Keratinocyte (primary cell): ENCODE measurements at regions not wholly inside any gene's neighbourhood (a gene's known extent, or its start where the extent isn't known, plus 50 kb on each side); places are given as distances from the start of the nearest gene placed in this dataset.

Source experiments
- DNase-seq: peaks from one replicate; pipeline ENCODE4 v3.0.0-alpha.2; 2011; ENCODE audit warnings: low read depth, missing footprints, low spot score
- FAIRE-seq: peaks from 2 replicates; lab custom pipeline; 2011; peaks lifted over from hg19 to GRCh38; lab: Jason Lieb, UNC
- H2AFZ ChIP-seq: 2 replicates; pipeline ENCODE4 v1.6.0; 2012; ENCODE audit warnings: low read length, control low read depth, inconsistent platforms; ENCODE audit not compliant: control insufficient read depth
- H3K27ac ChIP-seq: 2 replicates; pipeline ENCODE4 v1.5.1; 2011; ENCODE audit warnings: low read length; ENCODE audit not compliant: control insufficient read depth, insufficient read depth
- H3K27me3 ChIP-seq: 3 replicates; pipeline ENCODE4 v1.6.0; 2011; ENCODE audit warnings: low read length; ENCODE audit not compliant: control insufficient read depth, insufficient read depth; ENCODE audit errors: extremely low read depth
- H3K36me3 ChIP-seq, 2 experiments: 2 replicates in 1 of 2; 3 replicates in 1 of 2; pipeline ENCODE4 v1.5.1; 2011; ENCODE audit warnings: low read length in 2 of 2, mild to moderate bottlenecking in 1 of 2; ENCODE audit not compliant: control insufficient read depth in 2 of 2, insufficient read depth in 2 of 2; ENCODE audit errors: extremely low read depth in 1 of 2
- H3K4me1 ChIP-seq: 3 replicates; pipeline ENCODE4 v1.5.1; 2011; ENCODE audit warnings: low read length; ENCODE audit not compliant: control insufficient read depth, insufficient read depth; ENCODE audit errors: extremely low read depth
- H3K4me2 ChIP-seq: 3 replicates; pipeline ENCODE4 v1.6.0; 2011; ENCODE audit warnings: low read depth, low read length; ENCODE audit not compliant: control insufficient read depth, insufficient read depth; ENCODE audit errors: extremely low read depth
- H3K4me3 ChIP-seq, 3 experiments: fragments of 200-600 bp in 1 of 3; sonication (generic) in 1 of 3; 2 replicates in 2 of 3; 3 replicates in 1 of 3; pipeline ENCODE4 v1.5.1; 2011 to 2016; ENCODE audit warnings: low read length in 3 of 3, mild to moderate bottlenecking in 3 of 3, control low read depth in 2 of 3, inconsistent platforms in 1 of 3, low read depth in 1 of 3, mixed read lengths in 1 of 3, mixed run types in 1 of 3, moderate library complexity in 1 of 3; ENCODE audit not compliant: control insufficient read depth in 2 of 3, insufficient read depth in 2 of 3; ENCODE audit errors: extremely low read depth in 1 of 3
- H3K79me2 ChIP-seq: 2 replicates; pipeline ENCODE4 v1.6.0; 2012; ENCODE audit warnings: low read length; ENCODE audit not compliant: control insufficient read depth, insufficient read depth
- H3K9ac ChIP-seq: 3 replicates; pipeline ENCODE4 v1.6.0; 2011; ENCODE audit warnings: low read length; ENCODE audit not compliant: control insufficient read depth, insufficient read depth; ENCODE audit errors: extremely low read depth
- H3K9me1 ChIP-seq: 3 replicates; pipeline ENCODE4 v1.6.0; 2011; ENCODE audit warnings: low read length; ENCODE audit not compliant: control insufficient read depth, insufficient read depth; ENCODE audit errors: extremely low read depth
- H3K9me3 ChIP-seq: 2 replicates; pipeline ENCODE4 v1.5.1; 2012; ENCODE audit warnings: low read depth, low read length; ENCODE audit not compliant: control insufficient read depth
- H4K20me1 ChIP-seq: 3 replicates; pipeline ENCODE4 v1.6.0; 2011; ENCODE audit warnings: low read length; ENCODE audit not compliant: control insufficient read depth, insufficient read depth; ENCODE audit errors: extremely low read depth
- EZH2 ChIP-seq: IDR thresholded peaks from one replicate; pipeline ENCODE4 v1.6.1; 2012; ENCODE audit warnings: inconsistent platforms, mild to moderate bottlenecking, low read length, moderate library complexity
- dilution Hi-C: fragments of 300-500 bp; cut with MboI; formaldehyde crosslinking; loops from one replicate; pipeline ENCODE4 v1.7.0; 2020; ENCODE audit warnings: low sequenced_read_pairs; ENCODE audit not compliant: extremely low pct_ligation_motif_present
- TF ChIP-seq, protein P1 (sequence below), 3 experiments: IDR thresholded peaks in 1 of 3; conservative IDR thresholded peaks in 1 of 3; optimal IDR thresholded peaks in 1 of 3; 2 replicates in 2 of 3; 3 replicates in 1 of 3; pipeline versions ENCODE3 to v1.5.1; 2011; ENCODE audit warnings: low read length in 3 of 3, mild to moderate bottlenecking in 3 of 3, moderate library complexity in 2 of 3, control low read depth in 1 of 3, inconsistent platforms in 1 of 3; ENCODE audit not compliant: insufficient read depth in 2 of 3; ENCODE audit errors: extremely low read depth in 1 of 3

DNA sequence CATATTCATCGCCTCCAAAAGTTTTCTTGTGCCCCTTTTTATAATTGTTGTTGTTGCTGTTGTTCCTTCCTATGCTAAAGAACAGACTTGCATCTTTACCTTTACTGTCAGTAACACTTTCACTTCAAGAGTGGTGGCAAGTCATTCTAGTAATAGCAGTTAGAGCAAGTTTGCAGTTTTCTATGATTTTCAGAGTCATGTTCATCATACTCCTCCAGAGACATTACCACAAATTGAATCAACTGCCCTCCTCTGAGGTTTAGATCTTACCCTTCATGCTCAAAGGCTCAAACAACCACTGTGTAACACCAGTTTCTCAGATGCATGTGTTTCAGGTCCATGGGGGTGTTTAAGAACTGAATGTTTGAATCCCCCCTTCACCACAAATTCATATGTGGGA lies 763.4 kb downstream of the LRFN5 start:
- no peak overlapping the region for H3K27ac ChIP-seq
- H3K36me3 ChIP-seq, result no peaks in the 10 kb centered on the region
- H2AFZ ChIP-seq, result no peak overlapping the region
- DNase-seq (no peak), FAIRE-seq (no peak)
- dilution Hi-C loops, result no loop called here
- no peak overlapping the region for H3K4me3 ChIP-seq
- H3K27me3 ChIP-seq, result no peaks in the 10 kb centered on the region
- H3K79me2 ChIP-seq, result no peaks in the 10 kb centered on the region
- TF ChIP-seq, protein P1, sequence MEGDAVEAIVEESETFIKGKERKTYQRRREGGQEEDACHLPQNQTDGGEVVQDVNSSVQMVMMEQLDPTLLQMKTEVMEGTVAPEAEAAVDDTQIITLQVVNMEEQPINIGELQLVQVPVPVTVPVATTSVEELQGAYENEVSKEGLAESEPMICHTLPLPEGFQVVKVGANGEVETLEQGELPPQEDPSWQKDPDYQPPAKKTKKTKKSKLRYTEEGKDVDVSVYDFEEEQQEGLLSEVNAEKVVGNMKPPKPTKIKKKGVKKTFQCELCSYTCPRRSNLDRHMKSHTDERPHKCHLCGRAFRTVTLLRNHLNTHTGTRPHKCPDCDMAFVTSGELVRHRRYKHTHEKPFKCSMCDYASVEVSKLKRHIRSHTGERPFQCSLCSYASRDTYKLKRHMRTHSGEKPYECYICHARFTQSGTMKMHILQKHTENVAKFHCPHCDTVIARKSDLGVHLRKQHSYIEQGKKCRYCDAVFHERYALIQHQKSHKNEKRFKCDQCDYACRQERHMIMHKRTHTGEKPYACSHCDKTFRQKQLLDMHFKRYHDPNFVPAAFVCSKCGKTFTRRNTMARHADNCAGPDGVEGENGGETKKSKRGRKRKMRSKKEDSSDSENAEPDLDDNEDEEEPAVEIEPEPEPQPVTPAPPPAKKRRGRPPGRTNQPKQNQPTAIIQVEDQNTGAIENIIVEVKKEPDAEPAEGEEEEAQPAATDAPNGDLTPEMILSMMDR (optimal IDR thresholded peaks at IDR 0.05 in 1 of 3, IDR thresholded peaks at IDR 0.05 in 1 of 3, conservative IDR thresholded peaks at IDR 0.05 in 1 of 3; ENCODE audit: extremely low read depth in 1 of 3, insufficient read depth in 2 of 3, low read length in 3 of 3), result no peak
- no peak for TF ChIP-seq EZH2
- H3K4me2 ChIP-seq, result no peak overlapping the region
- no peaks in the 10 kb centered on the region for H3K9me3 ChIP-seq
- no peaks in the 10 kb centered on the region for H4K20me1 ChIP-seq
- H3K9ac ChIP-seq, result no peak overlapping the region
- H3K9me1 ChIP-seq, result no peaks in the 10 kb centered on the region
- H3K4me1 ChIP-seq, result no peaks in the 10 kb centered on the region

DNA sequence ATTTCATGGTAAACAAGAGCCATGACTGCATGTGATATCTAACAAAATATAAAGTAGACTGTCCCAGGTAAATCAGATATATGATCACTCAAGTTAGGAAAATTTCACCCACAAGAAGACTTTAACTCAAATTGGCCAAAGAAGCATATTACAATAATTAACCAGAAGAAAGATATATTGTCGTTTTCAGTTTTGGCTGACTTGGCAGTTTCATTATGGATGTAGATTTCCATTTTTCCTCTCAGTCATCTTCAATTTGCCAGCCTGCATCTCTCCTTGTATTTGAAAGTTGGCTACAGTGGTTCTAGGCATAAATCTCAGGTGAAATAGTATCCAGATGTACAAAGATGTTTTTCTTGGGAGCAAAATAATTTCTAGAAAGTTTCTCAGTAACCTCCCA lies 761.6 kb downstream of the LRFN5 start:
- Histone ChIP-seq H4K20me1 (no peaks in the 10 kb centered on the region), H3K9ac (no peak overlapping the region), H3K9me1 (no peaks in the 10 kb centered on the region), H2AFZ (no peak overlapping the region), H3K36me3 (no peaks in the 10 kb centered on the region), H3K4me2 (no peak overlapping the region), H3K4me1 (no peaks in the 10 kb centered on the region), H3K4me3 (no peak overlapping the region), H3K27ac (no peak overlapping the region), H3K27me3 (no peaks in the 10 kb centered on the region), H3K79me2 (no peaks in the 10 kb centered on the region), H3K9me3 (no peaks in the 10 kb centered on the region)
- no peak for TF ChIP-seq EZH2
- TF ChIP-seq, protein P1 (optimal IDR thresholded peaks at IDR 0.05 in 1 of 3, IDR thresholded peaks at IDR 0.05 in 1 of 3, conservative IDR thresholded peaks at IDR 0.05 in 1 of 3; ENCODE audit: extremely low read depth in 1 of 3, insufficient read depth in 2 of 3, low read length in 3 of 3), result no peak
- FAIRE-seq (no peak), DNase-seq (no peak)
- dilution Hi-C loops, result no loop called here
